Upper lobe of right lung (tissue), 1 donor: ENCODE measurements at regions not wholly inside any gene's neighbourhood (a gene's known extent, or its start where the extent isn't known, plus 50 kb on each side); places are given as distances from the start of the nearest gene placed in this dataset.

Experiments used
- ATAC-seq: fragments of 200-7000 bp; cut with Tn5 transposase; one replicate; pipeline ENCODE4 v1.9.1; 2020; ENCODE audit warnings: mild to moderate bottlenecking, moderate library complexity
- DNase-seq: peaks from one replicate; pipeline ENCODE4 v3.0.0-alpha.2; 2020
- H3K27ac ChIP-seq: fragments of 200-600 bp; one replicate; pipeline ENCODE4 v1.8.0; 2022
- H3K27me3 ChIP-seq: fragments of 200-600 bp; one replicate; pipeline ENCODE4 v1.8.0; 2022; ENCODE audit warnings: mild to moderate bottlenecking
- H3K36me3 ChIP-seq: fragments of 200-600 bp; one replicate; pipeline ENCODE4 v1.8.0; 2022
- H3K4me1 ChIP-seq: fragments of 200-600 bp; one replicate; pipeline ENCODE4 v1.8.0; 2022
- H3K4me3 ChIP-seq: fragments of 200-600 bp; one replicate; pipeline ENCODE4 v1.8.0; 2022; ENCODE audit warnings: mild to moderate bottlenecking
- H3K9me3 ChIP-seq: fragments of 200-600 bp; one replicate; pipeline ENCODE4 v1.8.0; 2022
- intact Hi-C: fragments of 100-400 bp; cut with DNase I; formaldehyde crosslinking; loops from one replicate; pipeline ENCODE4 v1.11.0; 2022
- TF ChIP-seq, protein P1 (sequence below): fragments of 200-600 bp; IDR thresholded peaks from one replicate; pipeline ENCODE4 v1.8.0; 2022; ENCODE audit warnings: antibody characterized with exemption
- donor health status: DM: no; HTN: yes; CAD: no; lungs with severe emphysema.

DNA sequence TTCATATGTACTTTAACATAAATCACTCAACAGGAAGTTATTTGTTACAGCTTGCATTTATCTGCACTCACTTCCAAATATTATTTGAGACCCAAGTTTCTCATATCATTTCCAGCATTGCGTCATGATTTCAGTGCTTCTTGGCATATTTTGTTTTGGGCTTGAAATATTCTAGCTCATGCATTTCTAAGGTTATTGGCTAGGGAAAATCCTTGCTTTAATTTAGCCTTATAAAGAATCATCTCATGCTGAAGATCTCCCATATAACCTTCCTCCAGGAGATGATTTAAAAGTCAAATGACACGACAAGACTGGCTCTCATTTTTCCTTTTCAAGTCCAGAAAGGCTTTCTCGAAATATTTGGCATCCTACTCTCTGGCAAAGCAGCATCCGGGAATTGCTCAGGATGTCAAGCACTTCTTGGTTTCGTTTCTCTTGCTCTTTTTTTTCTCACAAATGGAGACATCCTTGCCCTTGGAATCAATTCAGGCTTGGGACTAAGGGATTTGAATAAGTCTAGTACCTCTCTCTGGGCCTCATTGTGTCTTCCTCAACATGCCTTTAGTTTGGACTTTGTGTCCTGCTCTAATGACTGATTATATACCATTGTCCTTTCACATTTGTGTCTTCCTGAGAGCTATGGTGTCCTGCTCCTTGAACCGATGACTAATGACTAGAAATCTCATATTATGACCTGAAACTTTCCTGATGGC is 295.0 kb downstream of the RMST start:
- H3K27me3 ChIP-seq: no peaks in the 10 kb centered on the region
- no peaks in the 10 kb centered on the region for H3K36me3 ChIP-seq
- intact Hi-C loops: no loop called here
- H3K9me3 ChIP-seq: no peaks in the 10 kb centered on the region
- TF ChIP-seq, protein P1, sequence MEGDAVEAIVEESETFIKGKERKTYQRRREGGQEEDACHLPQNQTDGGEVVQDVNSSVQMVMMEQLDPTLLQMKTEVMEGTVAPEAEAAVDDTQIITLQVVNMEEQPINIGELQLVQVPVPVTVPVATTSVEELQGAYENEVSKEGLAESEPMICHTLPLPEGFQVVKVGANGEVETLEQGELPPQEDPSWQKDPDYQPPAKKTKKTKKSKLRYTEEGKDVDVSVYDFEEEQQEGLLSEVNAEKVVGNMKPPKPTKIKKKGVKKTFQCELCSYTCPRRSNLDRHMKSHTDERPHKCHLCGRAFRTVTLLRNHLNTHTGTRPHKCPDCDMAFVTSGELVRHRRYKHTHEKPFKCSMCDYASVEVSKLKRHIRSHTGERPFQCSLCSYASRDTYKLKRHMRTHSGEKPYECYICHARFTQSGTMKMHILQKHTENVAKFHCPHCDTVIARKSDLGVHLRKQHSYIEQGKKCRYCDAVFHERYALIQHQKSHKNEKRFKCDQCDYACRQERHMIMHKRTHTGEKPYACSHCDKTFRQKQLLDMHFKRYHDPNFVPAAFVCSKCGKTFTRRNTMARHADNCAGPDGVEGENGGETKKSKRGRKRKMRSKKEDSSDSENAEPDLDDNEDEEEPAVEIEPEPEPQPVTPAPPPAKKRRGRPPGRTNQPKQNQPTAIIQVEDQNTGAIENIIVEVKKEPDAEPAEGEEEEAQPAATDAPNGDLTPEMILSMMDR: no peak
- no peak overlapping the region for H3K4me3 ChIP-seq
- peak overlapping the region; percentile 45 for H3K27ac ChIP-seq
- DNase-seq (no peak), ATAC-seq (no peak)
- no peaks in the 10 kb centered on the region for H3K4me1 ChIP-seq

DNA sequence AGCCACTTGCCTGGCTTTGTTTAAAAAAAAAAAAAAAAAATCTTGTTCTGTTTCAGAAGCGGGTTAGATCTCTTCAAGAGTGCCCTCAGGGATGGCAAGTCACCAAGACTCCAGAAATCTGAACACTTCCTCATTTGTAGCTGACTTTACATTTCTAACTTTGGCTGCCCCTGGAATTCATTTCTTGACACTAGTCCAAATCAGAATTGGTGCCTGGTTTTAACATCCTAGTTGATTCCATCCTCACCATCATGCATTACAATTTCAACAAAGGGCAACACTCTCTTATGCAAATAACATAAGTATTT is 295.5 kb downstream of the RMST start:
- DNase-seq (no peak), ATAC-seq (no peak)
- intact Hi-C loops: no loop called here
- Histone ChIP-seq H3K27me3 (no peaks in the 10 kb centered on the region), H3K27ac (peak overlapping the region; percentile 45), H3K4me1 (no peaks in the 10 kb centered on the region), H3K9me3 (no peaks in the 10 kb centered on the region), H3K36me3 (no peaks in the 10 kb centered on the region), H3K4me3 (no peak overlapping the region)
- TF ChIP-seq, protein P1: no peak

DNA sequence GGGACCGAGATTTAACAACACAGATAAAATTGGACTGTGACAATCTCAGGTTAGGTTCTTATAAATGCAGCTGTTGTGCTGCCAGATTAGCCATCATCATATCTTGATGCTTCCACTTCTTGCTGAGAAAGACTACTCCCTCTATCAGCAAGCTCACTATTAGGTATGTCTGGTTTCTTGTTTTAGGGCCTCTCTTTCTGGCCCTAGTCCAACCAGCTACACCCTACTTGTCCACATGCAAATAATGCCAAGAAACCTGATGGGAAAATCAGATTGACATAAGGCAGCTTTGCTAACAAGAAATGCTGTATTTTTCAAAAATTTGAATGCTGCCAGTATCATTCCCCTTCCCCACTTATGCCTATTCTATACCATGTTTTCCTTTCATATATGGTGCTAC is 296.0 kb downstream of the RMST start:
- DNase-seq: no peak
- ATAC-seq: no peak
- H3K4me3 ChIP-seq: no peak overlapping the region
- H3K27ac ChIP-seq: no peak overlapping the region
- TF ChIP-seq, protein P1: no peak
- H3K9me3 ChIP-seq: no peaks in the 10 kb centered on the region
- intact Hi-C loops: no loop called here
- H3K4me1 ChIP-seq: no peaks in the 10 kb centered on the region
- H3K27me3 ChIP-seq: no peaks in the 10 kb centered on the region
- no peaks in the 10 kb centered on the region for H3K36me3 ChIP-seq

GRCh38 chr12:97760601-97761000 is 298.0 kb downstream of the RMST start:
- intact Hi-C loops: no loop called here
- ATAC-seq (no peak), DNase-seq (no peak)
- no peak overlapping the region for H3K27ac ChIP-seq
- TF ChIP-seq, protein P1: no peak
- H3K27me3 ChIP-seq: no peaks in the 10 kb centered on the region
- H3K4me1 ChIP-seq: no peaks in the 10 kb centered on the region
- no peaks in the 10 kb centered on the region for H3K36me3 ChIP-seq
- no peaks in the 10 kb centered on the region for H3K9me3 ChIP-seq
- H3K4me3 ChIP-seq: no peak overlapping the region

DNA sequence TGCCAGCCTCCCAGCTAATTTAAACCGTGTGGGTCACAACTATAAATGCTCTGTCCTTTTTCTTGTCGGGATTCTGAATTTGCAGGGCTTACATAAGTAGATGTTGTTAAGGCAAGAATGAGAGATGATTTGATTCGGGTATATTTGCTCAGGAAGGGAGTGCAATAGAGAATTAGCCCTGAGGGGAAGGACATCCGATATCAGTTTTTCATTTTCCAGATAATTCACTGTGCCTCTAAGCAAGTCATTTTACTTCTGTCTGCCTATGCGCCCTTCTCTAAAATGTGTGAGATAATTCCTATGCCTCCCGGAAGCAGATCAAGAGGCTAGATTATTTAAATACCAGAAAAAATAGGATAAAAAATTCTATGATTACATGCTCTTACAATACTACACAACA is 300.5 kb downstream of the RMST start:
- DNase-seq: no peak
- Histone ChIP-seq H3K36me3 (no peaks in the 10 kb centered on the region), H3K4me1 (no peaks in the 10 kb centered on the region), H3K4me3 (no peak overlapping the region), H3K9me3 (no peaks in the 10 kb centered on the region), H3K27ac (no peak overlapping the region), H3K27me3 (no peaks in the 10 kb centered on the region)
- TF ChIP-seq, protein P1: no peak
- intact Hi-C loops: no loop called here
- no peak for ATAC-seq

DNA sequence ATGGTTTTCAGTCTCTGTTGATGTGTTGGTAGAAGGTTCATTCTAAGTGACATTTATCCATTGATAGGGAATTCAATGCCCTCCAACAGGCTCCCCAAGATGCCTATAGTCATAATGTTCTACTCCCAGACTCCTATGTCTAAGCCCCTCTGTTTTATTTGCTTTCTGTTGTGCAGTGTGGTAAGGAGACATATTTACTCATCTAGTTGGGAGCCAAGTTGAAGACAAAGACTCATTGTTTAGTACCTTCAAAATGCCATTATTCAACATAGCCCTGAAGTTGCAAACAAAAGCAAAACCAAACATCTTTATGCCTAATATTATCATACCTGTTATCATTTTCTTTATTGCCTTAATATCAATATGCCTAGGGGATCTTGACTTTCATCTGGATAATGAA is 302.1 kb downstream of the RMST start:
- no peaks in the 10 kb centered on the region for H3K36me3 ChIP-seq
- H3K27ac ChIP-seq: no peak overlapping the region
- no peak for DNase-seq
- TF ChIP-seq, protein P1: no peak
- H3K4me3 ChIP-seq: no peak overlapping the region
- H3K27me3 ChIP-seq: no peaks in the 10 kb centered on the region
- ATAC-seq: no peak
- H3K9me3 ChIP-seq: no peaks in the 10 kb centered on the region
- intact Hi-C loops: no loop called here
- H3K4me1 ChIP-seq: no peaks in the 10 kb centered on the region
